Limb (tissue), 2 donors: ENCODE measurements at regions not wholly inside any gene's neighbourhood (a gene's known extent, or its start where the extent isn't known, plus 50 kb on each side); places are given as distances from the start of the nearest gene placed in this dataset.

ENCODE experiments used
- DNase-seq, 2 donors: peaks; one replicate each; pipeline ENCODE4 v3.0.0-alpha.2; 2016; ENCODE audit errors: extremely low spot score in 2 of 2

GRCh38 chr7:17598846-17599245 lies 300.4 kb downstream of the AHR start:
- DNase-seq = no peak

GRCh38 chr7:17599733-17600339 lies 301.4 kb downstream of the AHR start:
- DNase-seq = no peak

- DNase-seq = no peak
Observed at GRCh38 chr7:17600340-17600752, 301.9 kb downstream of the AHR start.

DNA sequence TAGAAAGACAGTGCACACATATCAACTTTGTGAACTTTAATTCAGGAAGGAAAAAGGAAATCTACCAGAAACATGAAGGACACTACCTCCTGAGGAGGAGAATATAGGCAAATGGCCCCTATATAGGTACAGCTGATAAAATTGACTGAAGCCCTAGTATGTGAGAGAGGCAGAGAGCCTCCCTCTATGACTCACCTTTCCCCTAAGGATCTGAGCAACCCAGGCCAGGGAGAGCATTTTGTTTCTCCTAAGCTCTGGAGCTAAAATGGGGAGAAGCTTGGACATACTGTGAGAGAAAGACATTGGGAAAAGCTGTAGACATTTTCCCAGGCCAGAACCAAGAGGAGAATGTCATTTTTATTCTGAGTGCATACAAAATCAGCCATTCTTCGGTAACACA lies 303.5 kb downstream of the AHR start:
- no peak for DNase-seq

- no peak for DNase-seq
Observed at GRCh38 chr7:17608114-17608833, 309.8 kb downstream of the AHR start.

DNA sequence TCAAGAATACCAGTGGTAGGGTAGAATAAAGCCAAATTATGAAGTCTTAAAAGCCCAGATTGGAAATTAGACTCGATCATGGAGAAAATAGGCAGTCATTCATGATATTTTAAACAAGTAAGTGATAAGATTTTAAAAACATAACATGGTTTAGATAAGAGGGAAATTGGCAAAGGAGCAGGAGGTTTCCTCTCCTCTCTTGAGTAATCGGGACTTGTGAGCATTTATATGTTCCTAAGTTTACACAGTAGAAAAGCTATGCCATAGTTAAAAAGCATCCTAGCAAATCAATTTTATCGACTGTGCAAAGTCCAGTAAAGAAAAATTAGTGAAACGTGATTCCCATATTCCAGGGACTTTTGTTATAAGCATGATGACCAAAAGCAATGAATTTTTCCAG lies 313.2 kb downstream of the AHR start:
- DNase-seq = no peak

- DNase-seq = no peak
Observed at GRCh38 chr7:17613338-17614041, 315.0 kb downstream of the AHR start.

GRCh38 chr7:17617380-17617779 lies 318.9 kb downstream of the AHR start:
- no peak for DNase-seq

DNA sequence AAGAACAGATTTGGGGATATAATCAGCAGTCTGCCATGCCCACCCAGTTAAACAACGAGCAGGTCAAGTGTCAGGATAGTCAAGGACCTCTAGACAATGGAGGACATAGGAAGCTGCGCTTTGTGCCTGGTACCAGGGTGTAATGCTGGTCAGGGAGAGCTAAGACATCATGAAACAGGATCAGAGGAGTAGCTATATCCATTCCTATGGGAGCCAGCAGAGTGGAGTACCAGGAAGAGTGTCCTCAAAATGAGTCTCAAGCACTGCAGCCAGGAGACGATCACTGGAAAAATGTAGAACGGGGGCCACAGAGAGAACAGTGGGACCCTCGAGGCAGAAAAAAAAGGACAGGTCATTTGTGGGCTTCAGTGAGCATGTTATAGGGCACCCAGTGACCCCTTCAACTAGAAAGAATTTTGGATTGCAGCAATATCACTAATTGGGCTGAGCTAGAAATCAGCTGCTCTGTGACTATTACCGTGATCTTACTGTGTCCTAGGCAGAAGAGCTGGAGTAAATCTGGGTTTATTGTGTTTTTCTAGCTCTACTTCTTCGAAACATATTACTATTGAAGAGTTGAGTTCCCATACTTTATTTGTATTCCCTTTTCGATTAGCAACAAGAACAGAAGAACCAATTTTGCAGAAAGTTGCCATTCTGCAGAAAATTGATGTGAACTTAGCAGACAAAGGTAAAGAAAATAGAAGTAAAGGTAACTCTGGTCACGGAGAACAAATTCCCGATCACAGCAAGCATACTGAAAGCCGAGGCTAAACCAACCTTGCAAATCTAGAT lies 319.6 kb downstream of the AHR start:
- no peak for DNase-seq

DNA sequence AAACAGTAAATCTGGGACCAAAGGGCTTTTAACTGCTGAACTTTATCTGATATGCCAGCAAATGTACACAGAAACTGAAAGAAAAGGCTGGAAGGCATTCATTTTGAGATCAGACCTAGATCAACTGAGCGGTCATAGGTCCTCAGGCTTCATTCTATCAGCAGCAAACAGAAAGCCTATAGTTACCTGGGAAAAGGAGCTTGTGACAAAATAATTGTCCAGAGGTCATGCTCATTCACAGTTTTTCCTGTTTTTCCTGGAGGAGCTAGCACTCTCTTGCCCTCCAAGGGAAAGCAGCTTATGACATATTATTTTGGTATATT lies 320.2 kb downstream of the AHR start:
- no peak for DNase-seq

- no peak for DNase-seq
Observed at GRCh38 chr7:17619196-17619818, 320.9 kb downstream of the AHR start.

DNA sequence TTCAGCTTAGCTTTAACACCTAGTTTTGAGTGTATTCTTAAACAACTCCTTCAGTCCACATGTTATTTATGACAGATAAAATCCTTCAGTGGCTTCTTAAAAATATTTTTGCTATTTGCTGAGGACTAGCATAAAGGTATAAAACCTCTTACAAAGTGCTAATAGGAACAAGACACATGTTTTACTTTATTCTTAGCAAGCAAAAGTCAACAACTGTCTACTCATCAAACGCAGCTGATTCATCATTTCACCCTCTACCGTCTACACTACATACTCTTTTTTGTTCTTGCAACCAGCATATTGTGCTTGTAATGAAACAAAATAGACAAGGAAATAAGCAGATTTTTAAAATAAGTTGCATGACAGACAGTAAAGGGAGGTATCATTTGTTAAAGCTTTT lies 319.7 kb downstream of the SNX13 start:
- no peak for DNase-seq

GRCh38 chr7:17622451-17622850 lies 317.8 kb downstream of the SNX13 start:
- DNase-seq = no peak

GRCh38 chr7:17623546-17624185 lies 316.6 kb downstream of the SNX13 start:
- DNase-seq = no peak

DNA sequence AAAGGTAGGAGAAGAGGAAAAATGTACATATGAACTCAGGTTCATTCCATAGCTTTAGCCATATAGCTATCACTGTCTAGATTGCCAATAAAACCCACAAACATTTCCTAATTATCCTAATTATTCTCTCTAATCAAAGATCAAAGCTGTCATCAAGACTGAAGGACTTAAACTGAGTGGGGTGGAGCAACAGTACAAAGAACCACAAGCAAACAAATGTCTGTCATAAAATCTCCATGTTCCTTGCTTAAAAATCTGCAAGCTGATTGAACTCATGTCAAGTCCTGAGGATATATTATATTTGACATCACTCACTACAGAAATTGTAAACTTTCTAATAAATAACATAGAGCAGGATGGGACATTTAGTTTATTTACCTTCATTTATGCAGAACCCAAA lies 315.9 kb downstream of the SNX13 start:
- DNase-seq = no peak

GRCh38 chr7:17625043-17625442 lies 315.3 kb downstream of the SNX13 start:
- DNase-seq = no peak

- DNase-seq = no peak
Observed at GRCh38 chr7:17626235-17626634, 314.1 kb downstream of the SNX13 start.

GRCh38 chr7:17631061-17631460 lies 309.2 kb downstream of the SNX13 start:
- no peak for DNase-seq

DNA sequence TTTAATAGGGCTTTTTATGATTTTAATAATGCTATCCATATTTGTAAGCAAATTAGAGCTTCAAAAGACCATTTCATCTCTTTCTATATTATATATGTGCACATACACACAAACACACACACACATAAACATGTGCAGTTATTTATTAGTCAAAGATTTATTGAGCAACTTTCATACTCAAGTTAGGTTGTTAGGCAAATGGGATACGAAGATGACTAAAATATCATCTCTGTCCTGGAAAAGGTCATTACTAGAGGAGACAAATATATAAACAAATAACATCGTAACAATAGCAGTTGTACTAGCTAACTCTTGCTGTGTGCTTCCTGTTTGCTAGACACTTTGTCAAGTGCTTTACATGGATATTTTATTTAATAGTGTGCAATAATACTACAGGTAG lies 307.9 kb downstream of the SNX13 start:
- no peak for DNase-seq

DNA sequence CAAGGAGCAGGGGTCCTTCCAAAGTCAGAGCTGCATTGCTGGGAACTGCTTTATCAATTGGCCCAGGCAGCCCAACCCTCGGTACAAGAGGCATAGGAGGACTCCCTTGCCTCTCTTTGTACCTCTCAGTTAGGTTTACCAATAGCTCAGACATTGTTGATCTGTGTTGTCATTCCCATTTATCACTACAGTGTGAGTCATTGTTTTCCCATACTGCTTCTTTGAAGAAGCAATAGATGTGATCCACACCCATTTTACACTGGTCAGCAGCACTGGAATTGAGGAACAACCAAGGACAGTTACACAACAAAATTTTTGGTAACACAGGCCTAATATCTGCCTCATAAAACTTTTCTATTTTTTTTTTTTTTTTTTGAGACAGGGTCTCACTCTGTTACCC lies 307.2 kb downstream of the SNX13 start:
- no peak for DNase-seq

DNA sequence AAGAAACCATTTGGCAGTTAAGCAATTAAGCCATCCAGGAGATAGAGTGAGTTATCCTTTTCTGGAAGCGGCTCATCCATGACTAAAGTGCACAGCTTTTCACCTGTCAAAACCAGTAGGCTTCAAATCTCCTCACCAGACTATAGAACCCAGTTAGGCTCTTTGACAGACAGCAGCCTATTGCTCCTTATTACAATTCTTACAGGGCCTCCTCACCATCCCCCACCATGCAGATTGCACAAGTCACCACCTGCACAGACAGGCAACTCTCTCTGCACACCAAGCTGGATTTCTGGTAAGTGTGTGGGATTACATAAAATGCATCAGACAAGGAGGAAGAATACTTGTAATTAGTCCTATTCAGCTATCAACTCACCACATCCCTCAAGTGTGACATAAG lies 301.6 kb downstream of the SNX13 start:
- DNase-seq = no peak
